GM18868 (cell line): ENCODE measurements at regions not wholly inside any gene's neighbourhood (a gene's known extent, or its start where the extent isn't known, plus 50 kb on each side); places are given as distances from the start of the nearest gene placed in this dataset.

Experiments
- ATAC-seq: cut with Tn5 transposase; IDR thresholded peaks from one replicate; pipeline ENCODE4 v1.9.1; 2021; ENCODE audit warnings: mild to moderate bottlenecking, moderate library complexity; ENCODE audit not compliant: unreplicated experiment

GRCh38 chr11:37406651-37407050, 808.6 kb upstream of the RAG2 start:
- no peak for ATAC-seq

- no peak for ATAC-seq
These were observed 806.2 kb upstream of the RAG2 start for GRCh38 chr11:37404231-37404630.

GRCh38 chr11:37402663-37403062, 804.6 kb upstream of the RAG2 start:
- no peak for ATAC-seq

DNA sequence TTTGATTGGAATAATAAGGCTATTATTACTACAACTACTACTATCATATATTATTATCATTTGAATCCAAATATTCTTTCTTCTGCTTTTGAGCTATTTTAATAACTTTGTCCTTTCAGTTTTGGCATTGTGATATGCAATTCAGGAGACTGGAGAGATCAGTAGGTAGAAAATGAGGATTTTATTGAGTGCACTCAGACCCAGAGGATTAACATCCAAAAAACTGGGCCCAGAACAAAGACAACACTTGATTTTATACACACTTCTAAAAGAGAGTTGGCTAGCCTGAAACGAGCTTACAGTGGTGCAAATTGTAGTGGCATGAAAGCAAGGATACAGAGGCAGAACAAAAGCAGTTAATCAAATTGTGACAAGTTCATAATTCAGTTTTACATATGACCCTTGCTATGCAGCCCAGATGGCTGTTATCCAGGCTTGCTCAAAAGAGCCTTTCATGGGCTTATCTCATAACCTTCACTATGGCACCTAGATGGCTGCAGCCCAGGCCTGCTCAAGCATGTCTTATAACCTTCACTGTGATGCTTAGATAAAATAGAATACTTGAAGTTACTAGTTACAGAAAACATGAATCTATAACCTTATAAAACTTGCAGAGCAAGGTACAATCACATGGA, 796.3 kb upstream of the RAG2 start:
- ATAC-seq = no peak

GRCh38 chr11:37391615-37392014, 793.6 kb upstream of the RAG2 start:
- no peak for ATAC-seq

DNA sequence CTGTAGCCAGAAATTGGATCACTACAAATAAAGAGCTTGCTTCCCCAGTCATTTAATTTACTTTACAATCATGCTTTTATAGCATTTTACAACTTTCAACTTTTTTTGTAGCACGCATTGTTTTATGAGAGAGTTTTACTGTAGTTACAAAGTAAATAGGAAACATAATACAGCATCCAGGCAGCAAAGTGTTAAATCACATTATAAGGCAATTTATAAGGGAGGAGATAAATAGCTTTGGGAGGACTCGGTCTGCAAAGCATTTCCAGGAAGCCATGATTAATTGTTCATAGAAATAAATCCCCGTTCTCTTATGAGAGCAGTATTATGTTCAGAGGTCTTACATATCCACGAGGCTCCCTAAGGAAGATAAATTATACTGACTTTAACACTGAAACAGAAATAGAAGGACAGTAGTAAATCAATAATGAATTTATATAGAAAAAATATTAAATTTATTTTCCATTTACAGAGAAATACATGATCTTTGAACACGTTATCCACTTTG, 792.6 kb upstream of the RAG2 start:
- no peak for ATAC-seq

DNA sequence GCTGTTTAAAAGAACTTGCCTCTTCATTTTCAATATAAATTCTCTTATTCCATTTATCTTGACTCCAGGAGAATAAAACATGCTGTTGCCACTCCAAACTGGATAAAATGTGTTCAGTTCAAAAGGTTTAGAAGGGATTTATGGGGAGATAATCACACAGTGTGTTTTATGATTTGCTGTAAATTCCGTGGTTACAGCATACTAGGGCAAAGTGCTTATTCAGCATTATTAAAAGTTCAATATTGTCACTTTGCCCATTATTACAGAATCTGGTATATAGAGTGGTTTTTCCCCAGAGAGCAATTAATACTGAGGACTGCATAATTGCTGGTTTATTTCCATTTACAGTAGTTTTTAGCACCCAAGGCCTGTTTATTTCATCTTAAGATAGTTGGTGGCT, 780.9 kb upstream of the RAG2 start:
- ATAC-seq = no peak

GRCh38 chr11:37372667-37373066, 774.6 kb upstream of the RAG2 start:
- no peak for ATAC-seq

DNA sequence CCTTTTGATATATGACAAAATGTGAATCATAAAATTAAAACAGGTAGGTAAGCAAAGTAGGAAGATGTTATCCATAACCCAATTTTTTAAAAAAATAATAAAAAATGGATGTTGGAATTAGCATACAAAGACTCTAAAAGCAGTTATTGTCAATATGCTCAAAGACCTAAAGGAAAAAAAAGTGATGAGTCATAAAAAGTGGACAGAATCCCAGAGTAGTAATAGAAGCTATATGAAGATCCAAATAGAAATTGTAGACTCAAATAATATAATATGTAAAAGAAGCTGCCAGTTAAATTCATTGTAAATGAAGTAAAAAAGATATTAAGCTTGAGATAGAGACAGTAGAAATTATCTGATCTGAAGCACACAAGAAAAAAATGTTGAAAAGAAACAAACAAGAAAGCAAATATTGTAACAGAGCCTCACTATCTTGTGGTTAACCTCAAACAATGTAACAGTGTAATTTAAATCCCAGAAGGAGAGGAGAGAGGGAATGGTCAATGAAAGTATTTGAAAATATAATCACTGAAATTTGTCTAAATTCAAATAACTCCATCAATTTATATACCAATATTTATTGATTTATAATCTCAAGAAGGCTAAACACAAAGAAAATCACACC, 773.4 kb upstream of the RAG2 start:
- no peak for ATAC-seq

GRCh38 chr11:37370817-37371216, 772.8 kb upstream of the RAG2 start:
- ATAC-seq = no peak

DNA sequence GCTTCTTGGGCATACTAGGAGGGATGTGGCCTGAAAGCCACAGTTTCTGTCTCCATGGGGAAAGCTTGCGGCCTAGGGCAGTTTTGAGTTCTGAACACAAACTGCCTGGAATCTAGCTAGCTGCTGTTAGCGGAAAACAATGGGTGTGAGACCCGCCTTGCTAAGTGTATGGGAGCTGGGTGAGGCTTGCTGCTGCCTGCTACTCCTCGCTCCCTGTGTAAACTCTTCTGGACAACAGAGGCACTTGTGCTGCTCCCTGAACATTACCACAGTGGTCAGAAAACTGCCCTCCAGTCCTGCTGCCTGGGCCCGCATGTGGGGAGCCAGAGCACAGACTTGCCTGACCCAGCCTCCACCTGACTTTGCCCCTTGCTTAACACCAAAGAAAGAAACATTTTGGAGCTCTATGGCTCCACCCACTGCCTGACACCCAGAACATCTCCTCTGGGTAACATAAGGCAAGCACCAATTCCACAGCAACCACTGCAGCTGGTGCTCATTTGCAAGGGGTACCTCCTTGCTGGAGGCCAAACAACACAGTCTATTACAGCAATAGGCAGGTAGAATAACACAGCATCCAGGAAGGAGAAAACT, 766.3 kb upstream of the RAG2 start:
- no peak for ATAC-seq

DNA sequence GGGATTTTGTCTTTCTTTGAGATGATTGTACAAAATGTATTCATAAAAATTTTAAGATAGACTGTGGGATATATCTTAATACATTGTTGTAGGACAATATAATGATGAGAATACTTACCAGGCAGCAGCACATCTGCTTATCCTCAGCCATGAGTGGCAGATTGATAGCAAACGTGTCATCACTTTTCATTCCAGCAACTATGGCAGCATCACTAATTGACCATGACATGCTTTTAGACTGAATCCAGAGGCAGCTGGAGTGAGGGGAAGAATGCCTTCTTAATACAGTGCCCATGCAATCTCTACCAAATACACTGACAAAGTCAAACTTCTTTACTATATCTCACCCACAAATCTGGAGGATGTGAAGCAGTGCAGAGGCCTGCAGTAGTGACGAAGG, 755.2 kb upstream of the RAG2 start:
- ATAC-seq = no peak

- ATAC-seq = no peak
These were observed 754.4 kb upstream of the RAG2 start for GRCh38 chr11:37352485-37352884.

- ATAC-seq = no peak
These were observed 745.3 kb upstream of the RAG2 start for GRCh38 chr11:37343290-37343689.

GRCh38 chr11:37336401-37336800, 738.4 kb upstream of the RAG2 start:
- no peak for ATAC-seq

GRCh38 chr11:37333345-37333744, 735.3 kb upstream of the RAG2 start:
- ATAC-seq = no peak

DNA sequence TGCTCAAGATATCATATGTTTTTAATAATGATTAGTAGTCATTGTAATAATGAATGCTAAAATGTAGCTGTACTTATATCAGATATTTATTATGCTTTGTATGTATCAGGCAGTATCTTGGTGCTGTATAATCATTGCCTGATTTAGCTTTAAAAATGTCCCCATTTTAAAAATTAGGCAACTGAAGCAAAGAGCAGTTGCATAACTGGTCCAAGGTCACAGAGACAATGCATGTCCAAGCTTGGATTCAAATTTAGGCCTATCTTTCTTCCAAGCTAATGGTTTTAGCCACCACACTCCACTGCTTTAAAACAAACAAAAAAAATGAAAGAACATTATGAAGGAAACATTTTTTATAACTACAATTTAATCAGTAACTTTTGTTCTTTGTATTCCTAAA, 725.8 kb upstream of the RAG2 start:
- no peak for ATAC-seq

- no peak for ATAC-seq
These were observed 724.5 kb upstream of the RAG2 start for GRCh38 chr11:37322333-37323194.

- no peak for ATAC-seq
These were observed 722.9 kb upstream of the RAG2 start for GRCh38 chr11:37320921-37321320.

DNA sequence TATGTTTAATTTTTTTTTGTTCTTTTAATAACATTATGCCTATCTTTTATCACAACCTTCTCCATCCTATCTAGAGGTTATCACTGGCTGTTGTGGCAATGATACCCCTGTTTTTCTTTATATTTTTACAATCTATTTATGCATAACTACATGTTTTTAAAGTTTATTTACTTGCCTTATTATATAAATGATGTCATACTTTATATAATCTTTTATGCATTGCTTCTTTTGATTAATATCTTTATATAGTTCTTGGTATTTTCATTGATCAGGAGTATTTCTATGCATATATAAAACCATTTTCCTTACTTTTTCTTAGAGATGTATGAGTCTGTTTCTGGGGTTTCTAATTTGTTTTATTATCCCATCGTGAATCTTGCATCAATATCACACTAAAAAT, 719.8 kb upstream of the RAG2 start:
- ATAC-seq = no peak

DNA sequence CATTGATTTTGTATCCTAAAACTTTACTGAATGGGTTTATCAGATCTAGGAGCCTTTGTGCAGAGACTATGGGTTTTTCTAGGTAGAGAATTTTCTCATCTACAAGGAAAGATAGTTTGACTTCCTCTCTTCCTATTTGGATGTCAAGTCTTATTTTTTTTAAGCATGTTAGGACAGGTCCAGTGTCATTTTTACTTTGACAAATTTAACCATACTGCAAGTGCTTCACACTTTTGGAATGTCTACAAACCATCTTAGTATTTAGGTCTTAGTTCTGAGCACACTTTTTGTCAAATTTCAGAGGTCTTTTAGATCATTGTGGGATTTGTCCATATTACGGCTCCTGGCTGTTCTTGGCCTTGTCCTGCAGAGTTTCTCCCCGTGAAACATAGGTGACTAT, 715.2 kb upstream of the RAG2 start:
- no peak for ATAC-seq

GRCh38 chr11:37306563-37306962, 708.5 kb upstream of the RAG2 start:
- ATAC-seq = no peak
